Panc1 (cell line): ENCODE measurements at regions not wholly inside any gene's neighbourhood (a gene's known extent, or its start where the extent isn't known, plus 50 kb on each side); places are given as distances from the start of the nearest gene placed in this dataset.

ENCODE experiments used
- ATAC-seq: fragments of 200-7000 bp; cut with Tn5 transposase; 2 replicates; pipeline ENCODE4 v1.9.1; 2020; ENCODE audit warnings: mild to moderate bottlenecking, moderate library complexity
- BruUV-seq: library from RNA; stranded (reverse); fragments of 400-500 nt; replicated peaks from 2 replicates; lab custom pipeline; 2021; lab: Mats Ljungman, UMichigan
- CTCF ChIA-PET: fragments of 300-600 bp; sonication (Branson Sonifier 250); formaldehyde crosslinking; loops from one replicate; lab custom pipeline; 2022; ENCODE audit warnings: antibody characterized with exemption; lab: Charles Lee
- POLR2A ChIA-PET: fragments of 300-600 bp; sonication (Branson Sonifier 250); formaldehyde crosslinking; loops from one replicate; lab custom pipeline; 2022; ENCODE audit warnings: antibody characterized with exemption; lab: Charles Lee
- DNase-seq: peaks from one replicate; pipeline ENCODE4 v3.0.0-alpha.2; 2010; ENCODE audit warnings: low read depth, low spot score
- H3K27ac ChIP-seq: 2 replicates; pipeline ENCODE4 v1.5.1; 2011; ENCODE audit warnings: mild to moderate bottlenecking, low read length, inconsistent platforms
- H3K27me3 ChIP-seq: fragments of 200-500 bp; sonication (Bioruptor generic); 2 replicates; pipeline ENCODE4 v1.6.0; 2014; ENCODE audit warnings: low read length, inconsistent platforms; ENCODE audit not compliant: control insufficient read depth, insufficient read depth
- H3K36me3 ChIP-seq: fragments of 200-500 bp; sonication (Bioruptor generic); 2 replicates; pipeline ENCODE4 v1.5.1; 2014; ENCODE audit warnings: inconsistent platforms, mild to moderate bottlenecking, low read length, moderate library complexity; ENCODE audit not compliant: control insufficient read depth, insufficient read depth
- H3K4me1 ChIP-seq: 2 replicates; pipeline ENCODE4 v1.5.1; 2011; ENCODE audit warnings: inconsistent platforms, mild to moderate bottlenecking, low read length, moderate library complexity; ENCODE audit not compliant: control insufficient read depth, insufficient read depth
- H3K4me3 ChIP-seq, 2 experiments: 2 replicates each; pipeline ENCODE4 v1.5.1; 2011 to 2012; ENCODE audit warnings: low read depth in 2 of 2, low read length in 2 of 2, mild to moderate bottlenecking in 2 of 2, inconsistent platforms in 1 of 2, moderate library complexity in 1 of 2
- H3K9me3 ChIP-seq: fragments of 200-500 bp; sonication (Bioruptor generic); 2 replicates; pipeline ENCODE4 v1.5.1; 2014; ENCODE audit warnings: low read depth, mild to moderate bottlenecking, inconsistent platforms, low read length, moderate library complexity; ENCODE audit not compliant: control insufficient read depth, insufficient read depth
- CTCF ChIP-seq: fragments of 450-650 bp; IDR thresholded peaks from 2 replicates; pipeline ENCODE4 v1.5.1; 2017; ENCODE audit warnings: mild to moderate bottlenecking
- POLR2AphosphoS5 ChIP-seq: IDR thresholded peaks from 2 replicates; pipeline ENCODE4 v1.6.1; 2012; ENCODE audit warnings: mild to moderate bottlenecking, low read depth, low read length, moderate library complexity
- REST ChIP-seq, 2 experiments: IDR thresholded peaks; 2 replicates each; pipeline ENCODE4 v1.6.1; 2011 to 2012; ENCODE audit warnings: low read depth in 2 of 2, control low read depth in 1 of 2, low read length in 1 of 2, mild to moderate bottlenecking in 1 of 2, moderate library complexity in 1 of 2; ENCODE audit not compliant: insufficient read depth in 1 of 2
- SIN3A ChIP-seq: IDR thresholded peaks from 2 replicates; pipeline ENCODE4 v1.6.1; 2012; ENCODE audit warnings: low read depth, mild to moderate bottlenecking, low read length, moderate library complexity, borderline replicate concordance; ENCODE audit not compliant: insufficient read depth
- TCF7L2 ChIP-seq: IDR thresholded peaks from 2 replicates; pipeline ENCODE4 v1.6.1; 2011; ENCODE audit warnings: mild to moderate bottlenecking, low read depth, low read length, inconsistent platforms
- in situ Hi-C: cut with HindIII; loops from 2 replicates; pipeline ENCODE4 v1.10.0; 2016; ENCODE audit warnings: low sequenced_read_pairs, low pct_unique_long_range_greater_than_20kb
- intact Hi-C: fragments of 100-400 bp; cut with micrococcal nuclease; formaldehyde crosslinking; loops from one replicate; pipeline ENCODE4 v1.10.0; 2022; ENCODE audit not compliant: unreplicated experiment

GRCh38 chr20:23272176-23273029 is 78.2 kb upstream of the NXT1 start:
- Histone ChIP-seq H3K9me3 (no peaks in the 10 kb centered on the region; the same call in 1 of the 2 replicates), H3K36me3 (no peaks in the 10 kb centered on the region), H3K4me1 (no peaks in the 10 kb centered on the region), H3K4me3 (no peak overlapping the region), H3K27me3 (no peaks in the 10 kb centered on the region), H3K27ac (no peak overlapping the region)
- in situ Hi-C loops = no loop called here
- ATAC-seq (no peak), DNase-seq (no peak)
- TF ChIP-seq CTCF (no peak), SIN3A (no peak), TCF7L2 (no peak), POLR2AphosphoS5 (no peak), REST (IDR thresholded peaks at IDR 0.05; ENCODE audit: insufficient read depth in 1 of 2, low read depth in 2 of 2, low read length in 1 of 2) (no peak)
- no TSS peak for BruUV-seq
- CTCF ChIA-PET = no interaction called here
- intact Hi-C loops = no loop called here
- POLR2A ChIA-PET = no interaction called here

GRCh38 chr20:23270382-23270911 is 80.1 kb upstream of the NXT1 start:
- Histone ChIP-seq H3K36me3 (no peaks in the 10 kb centered on the region), H3K27me3 (no peaks in the 10 kb centered on the region), H3K4me3 (no peak overlapping the region), H3K9me3 (no peaks in the 10 kb centered on the region; the same call in 1 of the 2 replicates), H3K27ac (no peak overlapping the region), H3K4me1 (no peaks in the 10 kb centered on the region)
- in situ Hi-C loops = no loop called here
- TF ChIP-seq REST (IDR thresholded peaks at IDR 0.05; ENCODE audit: insufficient read depth in 1 of 2, low read depth in 2 of 2, low read length in 1 of 2) (no peak), SIN3A (no peak), TCF7L2 (no peak)
- intact Hi-C loops = no loop called here
- no peak for DNase-seq
- CTCF ChIA-PET = no interaction called here
- ATAC-seq = no peak
- BruUV-seq = no TSS peak
- POLR2A ChIA-PET = no interaction called here
